HepG2 (cell line): ENCODE measurements at regions not wholly inside any gene's neighbourhood (a gene's known extent, or its start where the extent isn't known, plus 50 kb on each side); places are given as distances from the start of the nearest gene placed in this dataset.

Experiments
- ATAC-seq: fragments of 200-7000 bp; cut with Tn5 transposase; 3 replicates; pipeline ENCODE4 v1.9.1; 2020; ENCODE audit warnings: mild to moderate bottlenecking, moderate library complexity
- BruUV-seq: library from RNA; stranded (reverse); fragments of 400-500 nt; replicated peaks from 2 replicates; lab custom pipeline; 2021; lab: Mats Ljungman, UMichigan
- CTCF ChIA-PET: fragments of 300-600 bp; formaldehyde crosslinking; extraction: SDS; loops from one replicate; lab custom pipeline; 2021; ENCODE audit warnings: low total read pairs, inconsistent platforms, low intra/inter-chr PET ratio; lab: Yijun Ruan, JAX
- POLR2A ChIA-PET: fragments of 350-600 bp; sonication (Branson Sonifier 250); formaldehyde crosslinking; loops from one replicate; lab custom pipeline; 2020; ENCODE audit warnings: antibody characterized with exemption, inconsistent platforms; lab: Yijun Ruan, JAX
- DNase-seq: peaks from one replicate; pipeline ENCODE4 v3.0.0-alpha.2; 2015; ENCODE audit warnings: low spot score
- FAIRE-seq: peaks from 3 replicates; lab custom pipeline; 2011; peaks lifted over from hg19 to GRCh38; lab: Jason Lieb, UNC
- H2AFZ ChIP-seq: one replicate; pipeline ENCODE4 v1.6.1; 2011; ENCODE audit warnings: low read length, inconsistent platforms
- H3K27ac ChIP-seq: fragments of 300-600 bp; 3 replicates; pipeline ENCODE4 v1.8.0; 2011; ENCODE audit warnings: mixed run types, mild to moderate bottlenecking, mixed read lengths, low read length, inconsistent platforms; ENCODE audit not compliant: insufficient read depth; ENCODE audit errors: extremely low read length
- H3K27me3 ChIP-seq, 2 experiments: fragments of 200-600 bp in 1 of 2; 2 replicates in 1 of 2; 3 replicates in 1 of 2; pipeline versions ENCODE4 v1.6.0 to v1.8.0; 2011; ENCODE audit warnings: low read length in 2 of 2, mild to moderate bottlenecking in 2 of 2, moderate library complexity in 2 of 2, inconsistent platforms in 1 of 2; ENCODE audit not compliant: insufficient read depth in 2 of 2, control insufficient read depth in 1 of 2
- H3K36me3 ChIP-seq, 2 experiments: fragments of 200-600 bp in 1 of 2; replicated peaks in 1 of 2; 2 replicates in 1 of 2; 3 replicates in 1 of 2; pipeline versions ENCODE4 v1.5.1 to v1.8.0; 2011; ENCODE audit warnings: low read length in 2 of 2, inconsistent platforms in 1 of 2; ENCODE audit not compliant: insufficient read depth in 2 of 2, control insufficient read depth in 1 of 2
- H3K4me1 ChIP-seq: 2 replicates; pipeline ENCODE4 v1.5.1; 2012; ENCODE audit warnings: low read length, inconsistent platforms; ENCODE audit not compliant: insufficient read depth
- H3K4me2 ChIP-seq: 2 replicates; pipeline ENCODE4 v1.6.0; 2011; ENCODE audit warnings: low read depth, low read length, inconsistent platforms
- H3K4me3 ChIP-seq, 3 experiments: fragments of 200-600 bp in 1 of 3; sonication (generic), shearing (Covaris generic) in 1 of 3; replicated peaks in 1 of 3; 2 replicates each; pipeline ENCODE4 v1.5.1; 2011 to 2016; ENCODE audit warnings: low read length in 3 of 3, inconsistent platforms in 2 of 3, low read depth in 2 of 3, mild to moderate bottlenecking in 2 of 3, control low read depth in 1 of 3, mixed read lengths in 1 of 3; ENCODE audit not compliant: insufficient read depth in 1 of 3
- H3K79me2 ChIP-seq: one replicate; pipeline ENCODE4 v1.6.1; 2011; ENCODE audit warnings: low read length, inconsistent platforms; ENCODE audit not compliant: insufficient read depth
- H3K9ac ChIP-seq: 2 replicates; pipeline ENCODE4 v1.6.0; 2011; ENCODE audit warnings: mild to moderate bottlenecking, low read depth, low read length, inconsistent platforms; ENCODE audit not compliant: insufficient read depth
- H3K9me3 ChIP-seq: 2 replicates; pipeline ENCODE4 v1.5.1; 2012; ENCODE audit warnings: mild to moderate bottlenecking, low read length
- H4K20me1 ChIP-seq: 2 replicates; pipeline ENCODE4 v1.6.0; 2011; ENCODE audit warnings: inconsistent platforms, mild to moderate bottlenecking, low read length, moderate library complexity; ENCODE audit not compliant: insufficient read depth
- FOXC1 ChIP-seq: sonication (generic); formaldehyde crosslinking; IDR thresholded peaks from 2 replicates; pipeline ENCODE4 v1.8.0; 2022; ENCODE audit warnings: mild to moderate bottlenecking, missing genetic modification reagents, borderline replicate concordance
- HNRNPLL ChIP-seq: fragments of 200-400 bp; formaldehyde crosslinking; IDR thresholded peaks from 2 replicates; pipeline ENCODE4 v1.6.1; 2017; ENCODE audit warnings: mild to moderate bottlenecking, low read depth, low read length; ENCODE audit not compliant: poor library complexity, severe bottlenecking
- JUND ChIP-seq: sonication (generic); formaldehyde crosslinking; IDR thresholded peaks from 2 replicates; pipeline ENCODE4 v1.8.0; 2022; ENCODE audit warnings: mild to moderate bottlenecking, missing genetic modification reagents
- MIXL1 ChIP-seq: IDR thresholded peaks from 2 replicates; pipeline ENCODE4 v1.6.1; 2016
- NFE2 ChIP-seq: sonication (generic); formaldehyde crosslinking; IDR thresholded peaks from 2 replicates; pipeline ENCODE4 v1.4.0; 2020; ENCODE audit warnings: missing genetic modification reagents
- NFKB2 ChIP-seq: sonication (generic); formaldehyde crosslinking; IDR thresholded peaks from 2 replicates; pipeline ENCODE4 v1.4.0; 2020; ENCODE audit warnings: missing genetic modification reagents, borderline replicate concordance
- NPAS2 ChIP-seq: sonication (generic); formaldehyde crosslinking; IDR thresholded peaks from 2 replicates; pipeline ENCODE4 v1.8.0; 2022; ENCODE audit warnings: mild to moderate bottlenecking, missing genetic modification reagents, borderline replicate concordance
- NR2C2 ChIP-seq: sonication (generic); formaldehyde crosslinking; IDR thresholded peaks from 2 replicates; pipeline ENCODE4 v1.4.0; 2020; ENCODE audit warnings: missing genetic modification reagents, mild to moderate bottlenecking, moderate library complexity, borderline replicate concordance
- PTBP1 ChIP-seq: fragments of 200-400 bp; formaldehyde crosslinking; IDR thresholded peaks from 2 replicates; pipeline ENCODE4 v1.6.1; 2018; ENCODE audit warnings: low read length, low read depth; ENCODE audit not compliant: poor library complexity, severe bottlenecking
- TRIM24 ChIP-seq: sonication (generic); formaldehyde crosslinking; IDR thresholded peaks from 2 replicates; pipeline ENCODE4 v1.8.0; 2022; ENCODE audit warnings: mild to moderate bottlenecking, missing genetic modification reagents
- ZNF256 ChIP-seq: sonication (generic); formaldehyde crosslinking; conservative IDR thresholded peaks from 2 replicates; pipeline ENCODE4 v1.4.0; 2020; ENCODE audit warnings: missing genetic modification reagents
- ZNF546 ChIP-seq: sonication (generic); formaldehyde crosslinking; conservative IDR thresholded peaks from 2 replicates; pipeline ENCODE4 v1.8.1; 2023; ENCODE audit warnings: mild to moderate bottlenecking, missing genetic modification reagents
- ZNF557 ChIP-seq: sonication (generic); formaldehyde crosslinking; IDR thresholded peaks from 2 replicates; pipeline ENCODE4 v1.4.0; 2020; ENCODE audit warnings: missing genetic modification reagents
- ZNF569 ChIP-seq: sonication (generic); formaldehyde crosslinking; IDR thresholded peaks from 2 replicates; pipeline ENCODE4 v1.5.0; 2020; ENCODE audit warnings: mild to moderate bottlenecking, missing genetic modification reagents, moderate library complexity, borderline replicate concordance
- ZNF780A ChIP-seq: sonication (generic); formaldehyde crosslinking; IDR thresholded peaks from 2 replicates; pipeline ENCODE4 v1.8.0; 2022; ENCODE audit warnings: mild to moderate bottlenecking, missing genetic modification reagents, moderate library complexity
- ZNF839 ChIP-seq: sonication (generic); formaldehyde crosslinking; IDR thresholded peaks from 2 replicates; pipeline ENCODE4 v1.4.0; 2020; ENCODE audit warnings: missing genetic modification reagents, mild to moderate bottlenecking, borderline replicate concordance
- WGBS: methylation state at CpG from one replicate; pipeline ENCODE4 v1.1.6; 2017; ENCODE audit warnings: low lambda C conversion rate; 5-methylcytosine and 5-hydroxymethylcytosine counted together
- in situ Hi-C: cut with HindIII; loops from 2 replicates; pipeline ENCODE4 v1.10.0; 2017; ENCODE audit warnings: low pct_unique_long_range_greater_than_20kb; ENCODE audit not compliant: extremely low pct_ligation_motif_present
- intact Hi-C: fragments of 100-400 bp; cut with micrococcal nuclease; formaldehyde crosslinking; loops from one replicate; pipeline ENCODE4 v1.10.0; 2022; ENCODE audit not compliant: unreplicated experiment
- TF ChIP-seq, protein P1 (sequence below): sonication (generic); formaldehyde crosslinking; IDR thresholded peaks from 2 replicates; pipeline ENCODE4 v1.5.1; 2020; ENCODE audit warnings: missing genetic modification reagents, mild to moderate bottlenecking, borderline replicate concordance
- TF ChIP-seq, protein P2 (sequence below): sonication (generic); formaldehyde crosslinking; IDR thresholded peaks from 2 replicates; pipeline ENCODE4 v1.5.1; 2020; ENCODE audit warnings: mild to moderate bottlenecking, moderate library complexity, missing genetic modification reagents

DNA sequence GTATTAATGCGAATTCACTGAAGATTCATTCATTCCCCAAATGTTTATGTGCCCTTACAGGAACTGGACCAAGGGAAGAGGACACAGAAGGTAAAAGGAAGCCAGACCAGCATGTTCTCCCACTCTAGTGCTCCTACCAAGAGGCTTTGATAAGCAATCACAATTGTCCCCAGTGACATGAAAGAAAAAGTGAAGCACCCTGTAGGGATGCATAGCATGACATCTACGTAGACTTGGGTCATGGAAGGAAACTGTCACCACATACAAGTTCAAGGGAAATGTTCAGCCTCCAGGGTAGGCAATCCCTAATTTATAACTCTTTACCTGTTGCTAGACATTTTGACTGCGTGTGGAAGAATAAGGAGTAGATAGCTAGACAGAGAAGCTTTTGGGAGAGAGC, 348.6 kb upstream of the MCTP2 start:
- no peaks in the 10 kb centered on the region for H4K20me1 ChIP-seq
- in situ Hi-C loops = no loop called here
- TF ChIP-seq NR2C2 = no peak
- TF ChIP-seq TRIM24 = no peak
- TF ChIP-seq, protein P1, sequence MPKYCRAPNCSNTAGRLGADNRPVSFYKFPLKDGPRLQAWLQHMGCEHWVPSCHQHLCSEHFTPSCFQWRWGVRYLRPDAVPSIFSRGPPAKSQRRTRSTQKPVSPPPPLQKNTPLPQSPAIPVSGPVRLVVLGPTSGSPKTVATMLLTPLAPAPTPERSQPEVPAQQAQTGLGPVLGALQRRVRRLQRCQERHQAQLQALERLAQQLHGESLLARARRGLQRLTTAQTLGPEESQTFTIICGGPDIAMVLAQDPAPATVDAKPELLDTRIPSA = no peak
- no peak for TF ChIP-seq NPAS2 (CRISPR knock-in tag)
- TF ChIP-seq, protein P2, sequence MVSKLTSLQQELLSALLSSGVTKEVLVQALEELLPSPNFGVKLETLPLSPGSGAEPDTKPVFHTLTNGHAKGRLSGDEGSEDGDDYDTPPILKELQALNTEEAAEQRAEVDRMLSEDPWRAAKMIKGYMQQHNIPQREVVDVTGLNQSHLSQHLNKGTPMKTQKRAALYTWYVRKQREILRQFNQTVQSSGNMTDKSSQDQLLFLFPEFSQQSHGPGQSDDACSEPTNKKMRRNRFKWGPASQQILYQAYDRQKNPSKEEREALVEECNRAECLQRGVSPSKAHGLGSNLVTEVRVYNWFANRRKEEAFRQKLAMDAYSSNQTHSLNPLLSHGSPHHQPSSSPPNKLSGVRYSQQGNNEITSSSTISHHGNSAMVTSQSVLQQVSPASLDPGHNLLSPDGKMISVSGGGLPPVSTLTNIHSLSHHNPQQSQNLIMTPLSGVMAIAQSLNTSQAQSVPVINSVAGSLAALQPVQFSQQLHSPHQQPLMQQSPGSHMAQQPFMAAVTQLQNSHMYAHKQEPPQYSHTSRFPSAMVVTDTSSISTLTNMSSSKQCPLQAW = no peak
- TF ChIP-seq FOXC1 = no peak
- no peak for TF ChIP-seq NFE2 (CRISPR knock-in tag)
- TF ChIP-seq ZNF839 (CRISPR knock-in tag) = no peak
- no peak for TF ChIP-seq MIXL1
- TF ChIP-seq ZNF569 (CRISPR knock-in tag) = no peak
- TF ChIP-seq JUND (CRISPR knock-in tag) = no peak
- TF ChIP-seq HNRNPLL = no peak
- TF ChIP-seq ZNF546 (CRISPR knock-in tag) = no peak
- no peak for TF ChIP-seq ZNF780A (CRISPR knock-in tag)
- TF ChIP-seq NFKB2 (CRISPR knock-in tag) = no peak
- TF ChIP-seq PTBP1 = no peak
- TF ChIP-seq ZNF557 (CRISPR knock-in tag) = no peak
- no peak for TF ChIP-seq ZNF256 (CRISPR knock-in tag)
- TF ChIP-seq, all 625 proteins: peak for 0
- no TSS peak for BruUV-seq
- ATAC-seq (no peak), DNase-seq (no peak), FAIRE-seq (no peak)
- no peak overlapping the region for H3K9ac ChIP-seq
- WGBS = 10% methylated on average over 3 of the region's 3 CpGs
- H3K4me3 ChIP-seq = no peak overlapping the region
- H3K36me3 ChIP-seq = no peaks in the 10 kb centered on the region
- no peak overlapping the region for H2AFZ ChIP-seq
- H3K27ac ChIP-seq = no peak overlapping the region
- ChIA-PET POLR2A (no interaction called here), CTCF (no interaction called here)
- no peaks in the 10 kb centered on the region for H3K9me3 ChIP-seq
- H3K79me2 ChIP-seq = no peaks in the 10 kb centered on the region
- H3K27me3 ChIP-seq = no peaks in the 10 kb centered on the region
- no peaks in the 10 kb centered on the region for H3K4me1 ChIP-seq
- intact Hi-C loops = no loop called here
- no peak overlapping the region for H3K4me2 ChIP-seq
